GM23338 (cell line): ENCODE measurements at regions not wholly inside any gene's neighbourhood (a gene's known extent, or its start where the extent isn't known, plus 50 kb on each side); places are given as distances from the start of the nearest gene placed in this dataset.
"Not testable (repeated sequence)": the region's sequence is repeated elsewhere in the genome, so short reads cannot be mapped to it uniquely, and the experiment has no call there.

Experiments
- ATAC-seq: fragments of 200-7000 bp; cut with Tn5 transposase; 3 replicates; pipeline ENCODE4 v1.9.1; 2020
- DNase-seq: peaks from one replicate; pipeline ENCODE4 v3.0.0-alpha.2; 2015; ENCODE audit warnings: low spot score
- H2AFZ ChIP-seq: fragments of 200-600 bp; sonication (generic); 2 replicates; pipeline ENCODE4 v1.8.0; 2016; ENCODE audit warnings: antibody characterized with exemption, mild to moderate bottlenecking, moderate library complexity
- H3F3A ChIP-seq: fragments of 200-600 bp; sonication (generic); replicated peaks from 2 replicates; pipeline ENCODE4 v1.8.0; 2017; ENCODE audit warnings: antibody characterized with exemption, mixed run types, low read depth
- H3K27ac ChIP-seq: fragments of 200-600 bp; sonication (generic); 2 replicates; pipeline ENCODE4 v1.6.1; 2016; ENCODE audit warnings: low read depth
- H3K27me3 ChIP-seq: fragments of 200-600 bp; sonication (generic); 2 replicates; pipeline ENCODE4 v1.8.0; 2016; ENCODE audit warnings: mild to moderate bottlenecking, mixed run types, moderate library complexity; ENCODE audit not compliant: insufficient read depth
- H3K36me3 ChIP-seq: fragments of 200-600 bp; sonication (generic); 2 replicates; pipeline ENCODE4 v1.8.0; 2016; ENCODE audit warnings: mild to moderate bottlenecking; ENCODE audit not compliant: insufficient read depth
- H3K4me1 ChIP-seq: fragments of 200-600 bp; sonication (generic); 2 replicates; pipeline ENCODE4 v1.8.0; 2016; ENCODE audit warnings: mild to moderate bottlenecking, moderate library complexity; ENCODE audit not compliant: insufficient read depth
- H3K4me2 ChIP-seq: fragments of 200-600 bp; sonication (generic); 2 replicates; pipeline ENCODE4 v1.7.1; 2017; ENCODE audit warnings: mixed run types
- H3K4me3 ChIP-seq: fragments of 200-600 bp; sonication (generic); 2 replicates; pipeline ENCODE4 v1.6.1; 2016; ENCODE audit warnings: mixed run types
- H3K79me2 ChIP-seq: fragments of 200-600 bp; sonication (generic); replicated peaks from 2 replicates; pipeline ENCODE4 v1.8.0; 2017; ENCODE audit warnings: mild to moderate bottlenecking; ENCODE audit not compliant: insufficient read depth
- H3K9me2 ChIP-seq: fragments of 200-600 bp; sonication (generic); 2 replicates; pipeline ENCODE4 v1.8.0; 2017; ENCODE audit not compliant: insufficient read depth
- H4K20me1 ChIP-seq: fragments of 200-600 bp; sonication (generic); replicated peaks from 2 replicates; pipeline ENCODE4 v1.8.0; 2017; ENCODE audit warnings: mild to moderate bottlenecking; ENCODE audit not compliant: insufficient read depth
- H3K27ac Mint-ChIP-seq: 2 replicates; pipeline ENCODE4 v1.8.0; 2020; ENCODE audit warnings: inconsistent platforms, mild to moderate bottlenecking, moderate library complexity, mixed read lengths
- H3K27me3 Mint-ChIP-seq: 3 replicates; pipeline ENCODE4 v1.8.0; 2022; ENCODE audit warnings: low read depth, mild to moderate bottlenecking, moderate library complexity, mixed read lengths, inconsistent platforms; ENCODE audit not compliant: insufficient read depth, poor library complexity
- H3K36me3 Mint-ChIP-seq: 3 replicates; pipeline ENCODE4 v1.8.0; 2021; ENCODE audit warnings: low read depth, mild to moderate bottlenecking, inconsistent platforms, moderate library complexity, mixed read lengths
- H3K4me1 Mint-ChIP-seq: 3 replicates; pipeline ENCODE4 v1.8.0; 2020; ENCODE audit warnings: mild to moderate bottlenecking, inconsistent platforms, mixed read lengths
- H3K4me3 Mint-ChIP-seq: 3 replicates; pipeline ENCODE4 v1.8.0; 2021; ENCODE audit warnings: moderate library complexity, mild to moderate bottlenecking, inconsistent platforms, mixed read lengths
- H3K9me3 Mint-ChIP-seq: 3 replicates; pipeline ENCODE4 v1.8.0; 2020; ENCODE audit warnings: moderate library complexity, mild to moderate bottlenecking, inconsistent platforms, mixed read lengths
- CREB1 ChIP-seq: fragments of 250-450 bp; sonication (Bioruptor Pico); IDR thresholded peaks from 2 replicates; pipeline ENCODE4 v1.5.0; 2020; ENCODE audit warnings: low read depth, mild to moderate bottlenecking, moderate library complexity
- JUNB ChIP-seq: IDR thresholded peaks from one replicate; pipeline ENCODE4 v1.6.1; 2016; ENCODE audit warnings: antibody characterized with exemption; ENCODE audit not compliant: unreplicated experiment
- NANOG ChIP-seq: IDR thresholded peaks from 2 replicates; pipeline ENCODE4 v1.6.1; 2016; ENCODE audit warnings: antibody characterized with exemption, borderline replicate concordance
- STAT1 ChIP-seq: IDR thresholded peaks from one replicate; pipeline ENCODE4 v1.6.1; 2016; ENCODE audit warnings: antibody characterized with exemption; ENCODE audit not compliant: unreplicated experiment
- ZNF331 ChIP-seq: fragments of 250-450 bp; sonication (Bioruptor Pico); IDR thresholded peaks from 2 replicates; pipeline ENCODE4 v1.5.0; 2020; ENCODE audit warnings: low read depth, mild to moderate bottlenecking, moderate library complexity
- TF ChIP-seq, protein P1 (sequence below): fragments of 250-450 bp; sonication (Bioruptor Pico); IDR thresholded peaks from 2 replicates; pipeline ENCODE4 v1.5.0; 2020; ENCODE audit warnings: mild to moderate bottlenecking, moderate library complexity

DNA sequence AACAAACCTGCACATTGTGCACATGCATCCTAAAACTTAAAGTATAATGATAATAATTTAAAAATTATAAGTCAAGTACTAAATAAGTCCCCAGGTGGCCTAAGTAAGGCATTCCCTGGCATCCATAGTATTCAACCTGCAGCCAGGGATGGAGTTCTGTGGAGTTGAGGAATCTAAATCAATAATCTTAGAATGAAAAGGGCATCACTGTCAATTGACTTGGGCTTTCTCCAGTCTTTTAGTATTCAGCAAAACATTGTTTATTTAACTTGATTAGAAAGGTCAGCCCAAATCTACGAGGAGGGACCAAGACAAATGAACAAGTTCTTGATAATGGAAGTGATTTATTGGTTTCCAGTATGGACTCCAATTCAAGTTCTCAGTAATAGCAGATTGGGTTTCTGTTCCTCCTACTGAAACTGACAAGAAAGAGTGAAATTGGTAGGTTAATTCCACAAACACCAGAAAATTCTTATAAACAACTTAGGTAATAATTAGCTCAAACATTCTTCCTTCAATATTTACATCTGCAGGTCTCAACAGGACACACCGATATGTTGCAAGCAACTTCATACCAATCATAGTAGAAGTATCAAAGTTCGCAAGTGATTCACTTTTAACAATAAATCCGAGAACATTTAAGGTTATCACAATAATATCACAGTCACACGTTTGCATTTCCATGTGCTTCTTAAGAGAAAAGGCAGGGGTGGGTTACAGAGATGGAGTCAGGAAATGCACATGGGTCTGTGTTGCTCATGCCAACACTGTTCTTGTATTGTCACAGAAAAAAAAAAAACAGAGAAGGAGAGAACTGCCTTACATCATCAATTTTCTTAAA is 51.7 kb upstream of the EHBP1 start:
- Histone ChIP-seq H3K27ac (no peak overlapping the region), H3K4me2 (no peak overlapping the region), H3K79me2 (no peaks in the 10 kb centered on the region)

GRCh38 chr2:62649087-62649486 is 56.4 kb upstream of the EHBP1 start:
- not testable (repeated sequence) for H3K27ac Mint-ChIP-seq, H3K4me1 ChIP-seq, H3K4me2 ChIP-seq, H3K4me3 Mint-ChIP-seq, H3K4me3 ChIP-seq, H2AFZ ChIP-seq, H3K9me2 ChIP-seq, H3K27ac ChIP-seq, H4K20me1 ChIP-seq, ATAC-seq, H3K27me3 Mint-ChIP-seq, H3K79me2 ChIP-seq, H3K4me1 Mint-ChIP-seq, H3K36me3 ChIP-seq, H3F3A ChIP-seq, DNase-seq, H3K27me3 ChIP-seq
- Mint-ChIP-seq H3K9me3 (peaks cover 24% of the 10 kb centered on the region), H3K36me3 (peaks cover 18% of the 10 kb centered on the region; the same call in 2 of the 3 replicates)

More for the DNA sequence above, 51.7 kb upstream of the EHBP1 start:
- Histone ChIP-seq H3F3A (no peaks in the 10 kb centered on the region), H3K9me2 (peaks cover 3% of the 10 kb centered on the region; the same call in 1 of the 2 replicates), H3K27me3 (no peaks in the 10 kb centered on the region), H2AFZ (no peak overlapping the region), H3K4me1 (no peaks in the 10 kb centered on the region), H4K20me1 (no peaks in the 10 kb centered on the region), H3K36me3 (peaks cover 3% of the 10 kb centered on the region; the same call in 1 of the 2 replicates), H3K4me3 (no peak overlapping the region)
- no peak for ATAC-seq
- Mint-ChIP-seq H3K4me3 (no peak overlapping the region), H3K36me3 (peaks cover 18% of the 10 kb centered on the region; the same call in 2 of the 3 replicates), H3K4me1 (no peaks in the 10 kb centered on the region), H3K9me3 (peaks cover 19% of the 10 kb centered on the region), H3K27me3 (no peaks in the 10 kb centered on the region), H3K27ac (no peak overlapping the region)
- no peak for DNase-seq
- no peak for TF ChIP-seq ZNF331 (CRISPR knock-in tag)
- TF ChIP-seq, protein P1, sequence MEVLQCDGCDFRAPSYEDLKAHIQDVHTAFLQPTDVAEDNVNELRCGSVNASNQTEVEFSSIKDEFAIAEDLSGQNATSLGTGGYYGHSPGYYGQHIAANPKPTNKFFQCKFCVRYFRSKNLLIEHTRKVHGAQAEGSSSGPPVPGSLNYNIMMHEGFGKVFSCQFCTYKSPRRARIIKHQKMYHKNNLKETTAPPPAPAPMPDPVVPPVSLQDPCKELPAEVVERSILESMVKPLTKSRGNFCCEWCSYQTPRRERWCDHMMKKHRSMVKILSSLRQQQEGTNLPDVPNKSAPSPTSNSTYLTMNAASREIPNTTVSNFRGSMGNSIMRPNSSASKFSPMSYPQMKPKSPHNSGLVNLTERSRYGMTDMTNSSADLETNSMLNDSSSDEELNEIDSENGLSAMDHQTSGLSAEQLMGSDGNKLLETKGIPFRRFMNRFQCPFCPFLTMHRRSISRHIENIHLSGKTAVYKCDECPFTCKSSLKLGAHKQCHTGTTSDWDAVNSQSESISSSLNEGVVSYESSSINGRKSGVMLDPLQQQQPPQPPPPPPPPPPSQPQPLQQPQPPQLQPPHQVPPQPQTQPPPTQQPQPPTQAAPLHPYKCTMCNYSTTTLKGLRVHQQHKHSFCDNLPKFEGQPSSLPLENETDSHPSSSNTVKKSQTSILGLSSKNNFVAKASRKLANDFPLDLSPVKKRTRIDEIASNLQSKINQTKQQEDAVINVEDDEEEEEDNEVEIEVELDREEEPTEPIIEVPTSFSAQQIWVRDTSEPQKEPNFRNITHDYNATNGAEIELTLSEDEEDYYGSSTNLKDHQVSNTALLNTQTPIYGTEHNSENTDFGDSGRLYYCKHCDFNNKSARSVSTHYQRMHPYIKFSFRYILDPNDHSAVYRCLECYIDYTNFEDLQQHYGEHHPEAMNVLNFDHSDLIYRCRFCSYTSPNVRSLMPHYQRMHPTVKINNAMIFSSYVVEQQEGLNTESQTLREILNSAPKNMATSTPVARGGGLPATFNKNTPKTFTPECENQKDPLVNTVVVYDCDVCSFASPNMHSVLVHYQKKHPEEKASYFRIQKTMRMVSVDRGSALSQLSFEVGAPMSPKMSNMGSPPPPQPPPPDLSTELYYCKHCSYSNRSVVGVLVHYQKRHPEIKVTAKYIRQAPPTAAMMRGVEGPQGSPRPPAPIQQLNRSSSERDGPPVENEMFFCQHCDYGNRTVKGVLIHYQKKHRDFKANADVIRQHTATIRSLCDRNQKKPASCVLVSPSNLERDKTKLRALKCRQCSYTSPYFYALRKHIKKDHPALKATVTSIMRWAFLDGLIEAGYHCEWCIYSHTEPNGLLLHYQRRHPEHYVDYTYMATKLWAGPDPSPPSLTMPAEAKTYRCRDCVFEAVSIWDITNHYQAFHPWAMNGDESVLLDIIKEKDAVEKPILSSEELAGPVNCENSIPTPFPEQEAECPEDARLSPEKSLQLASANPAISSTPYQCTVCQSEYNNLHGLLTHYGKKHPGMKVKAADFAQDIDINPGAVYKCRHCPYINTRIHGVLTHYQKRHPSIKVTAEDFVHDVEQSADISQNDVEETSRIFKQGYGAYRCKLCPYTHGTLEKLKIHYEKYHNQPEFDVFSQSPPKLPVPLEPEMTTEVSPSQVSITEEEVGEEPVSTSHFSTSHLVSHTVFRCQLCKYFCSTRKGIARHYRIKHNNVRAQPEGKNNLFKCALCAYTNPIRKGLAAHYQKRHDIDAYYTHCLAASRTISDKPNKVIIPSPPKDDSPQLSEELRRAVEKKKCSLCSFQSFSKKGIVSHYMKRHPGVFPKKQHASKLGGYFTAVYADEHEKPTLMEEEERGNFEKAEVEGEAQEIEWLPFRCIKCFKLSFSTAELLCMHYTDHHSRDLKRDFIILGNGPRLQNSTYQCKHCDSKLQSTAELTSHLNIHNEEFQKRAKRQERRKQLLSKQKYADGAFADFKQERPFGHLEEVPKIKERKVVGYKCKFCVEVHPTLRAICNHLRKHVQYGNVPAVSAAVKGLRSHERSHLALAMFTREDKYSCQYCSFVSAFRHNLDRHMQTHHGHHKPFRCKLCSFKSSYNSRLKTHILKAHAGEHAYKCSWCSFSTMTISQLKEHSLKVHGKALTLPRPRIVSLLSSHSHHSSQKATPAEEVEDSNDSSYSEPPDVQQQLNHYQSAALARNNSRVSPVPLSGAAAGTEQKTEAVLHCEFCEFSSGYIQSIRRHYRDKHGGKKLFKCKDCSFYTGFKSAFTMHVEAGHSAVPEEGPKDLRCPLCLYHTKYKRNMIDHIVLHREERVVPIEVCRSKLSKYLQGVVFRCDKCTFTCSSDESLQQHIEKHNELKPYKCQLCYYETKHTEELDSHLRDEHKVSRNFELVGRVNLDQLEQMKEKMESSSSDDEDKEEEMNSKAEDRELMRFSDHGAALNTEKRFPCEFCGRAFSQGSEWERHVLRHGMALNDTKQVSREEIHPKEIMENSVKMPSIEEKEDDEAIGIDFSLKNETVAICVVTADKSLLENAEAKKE (CRISPR knock-in tag) = no peak
- no peak for TF ChIP-seq NANOG
- no peak for TF ChIP-seq STAT1
- no peak for TF ChIP-seq CREB1
- TF ChIP-seq JUNB = no peak
